Neural cell (in vitro differentiated cells): ENCODE measurements at regions not wholly inside any gene's neighbourhood (a gene's known extent, or its start where the extent isn't known, plus 50 kb on each side); places are given as distances from the start of the nearest gene placed in this dataset.

ENCODE experiments used
- H2AFZ ChIP-seq: fragments of 200-600, 300-800 bp; sonication (generic), shearing (Covaris generic); 2 replicates; pipeline ENCODE4 v1.6.0; 2014; ENCODE audit warnings: low read depth, mild to moderate bottlenecking, antibody characterized with exemption, low read length, moderate library complexity
- H3F3A ChIP-seq: fragments of 200-600 bp; shearing (Covaris generic); 2 replicates; pipeline ENCODE4 v1.6.1; 2016; ENCODE audit warnings: mild to moderate bottlenecking, moderate library complexity, mixed read lengths, antibody characterized with exemption, low read length; ENCODE audit not compliant: insufficient read depth, poor library complexity, severe bottlenecking
- H3K27ac ChIP-seq: fragments of 200-600, 300-800 bp; sonication (generic), shearing (Covaris generic); 2 replicates; pipeline ENCODE4 v1.5.1; 2014; ENCODE audit warnings: mild to moderate bottlenecking, low read length, moderate library complexity
- H3K27me3 ChIP-seq: fragments of 300-800, 200-600 bp; sonication (generic), shearing (Covaris generic); 2 replicates; pipeline ENCODE4 v1.6.0; 2014; ENCODE audit warnings: mild to moderate bottlenecking, low read depth, low read length, moderate library complexity; ENCODE audit not compliant: insufficient read depth
- H3K36me3 ChIP-seq: fragments of 300-800, 200-600 bp; sonication (generic), shearing (Covaris generic); 2 replicates; pipeline ENCODE4 v1.5.1; 2014; ENCODE audit warnings: mild to moderate bottlenecking, antibody characterized with exemption, low read length, moderate library complexity; ENCODE audit not compliant: insufficient read depth
- H3K4me2 ChIP-seq: fragments of 300-800, 200-600 bp; sonication (generic), shearing (Covaris generic); 2 replicates; pipeline ENCODE4 v1.6.0; 2014; ENCODE audit warnings: mild to moderate bottlenecking, low read length
- H3K4me3 ChIP-seq: fragments of 300-800, 200-600 bp; sonication (generic), shearing (Covaris generic); 2 replicates; pipeline ENCODE4 v1.5.1; 2014; ENCODE audit warnings: mild to moderate bottlenecking, low read length, moderate library complexity
- H3K79me2 ChIP-seq: fragments of 200-600 bp; shearing (Covaris generic); replicated peaks from 2 replicates; pipeline ENCODE4 v1.6.0; 2014; ENCODE audit warnings: mild to moderate bottlenecking, low read length, moderate library complexity; ENCODE audit not compliant: insufficient read depth
- H3K9ac ChIP-seq: fragments of 300-800, 200-600 bp; sonication (generic), shearing (Covaris generic); 2 replicates; pipeline ENCODE4 v1.6.1; 2016; ENCODE audit warnings: mild to moderate bottlenecking, low read length, mixed read lengths
- H3K9me2 ChIP-seq: fragments of 200-600 bp; shearing (Covaris generic); 2 replicates; pipeline ENCODE4 v1.6.1; 2016; ENCODE audit warnings: mild to moderate bottlenecking, low read length, mixed read lengths; ENCODE audit not compliant: insufficient read depth
- H3K9me3 ChIP-seq: fragments of 200-600, 300-800 bp; sonication (generic), shearing (Covaris generic); 2 replicates; pipeline ENCODE4 v1.6.1; 2016; ENCODE audit warnings: mild to moderate bottlenecking, mixed run types, low read length, moderate library complexity, mixed read lengths
- H4K20me1 ChIP-seq: fragments of 200-600 bp; shearing (Covaris generic); 2 replicates; pipeline ENCODE4 v1.6.1; 2016; ENCODE audit warnings: mild to moderate bottlenecking, mixed run types; ENCODE audit not compliant: insufficient read depth
- EP300 ChIP-seq: fragments of 450-650 bp; conservative IDR thresholded peaks from 2 replicates; pipeline ENCODE4 v1.6.1; 2014; ENCODE audit warnings: antibody characterized with exemption, mild to moderate bottlenecking, moderate library complexity; ENCODE audit not compliant: poor library complexity, severe bottlenecking
- EZH2 ChIP-seq: fragments of 200-600, 300-800 bp; shearing (Covaris generic), sonication (generic); IDR thresholded peaks from 2 replicates; pipeline ENCODE4 v1.6.1; 2014; ENCODE audit warnings: antibody characterized with exemption, low read length, borderline replicate concordance, mild to moderate bottlenecking; ENCODE audit not compliant: insufficient read depth, poor library complexity, severe bottlenecking
- MXI1 ChIP-seq: fragments of 450-650 bp; conservative IDR thresholded peaks from 2 replicates; pipeline ENCODE4 v1.6.1; 2014; ENCODE audit warnings: antibody characterized with exemption, mild to moderate bottlenecking; ENCODE audit not compliant: poor library complexity, severe bottlenecking
- POLR2AphosphoS5 ChIP-seq: IDR thresholded peaks from 2 replicates; pipeline ENCODE4 v1.6.1; 2012
- RAD21 ChIP-seq: fragments of 450-650 bp; conservative IDR thresholded peaks from 2 replicates; pipeline ENCODE4 v1.6.1; 2014; ENCODE audit warnings: antibody characterized with exemption, mild to moderate bottlenecking, moderate library complexity
- SMC3 ChIP-seq: fragments of 450-650 bp; conservative IDR thresholded peaks from 2 replicates; pipeline ENCODE4 v1.6.1; 2014; ENCODE audit warnings: antibody characterized with exemption, mild to moderate bottlenecking, moderate library complexity; ENCODE audit not compliant: poor library complexity
- TAF1 ChIP-seq: IDR thresholded peaks from 2 replicates; pipeline ENCODE4 v1.6.1; 2012; ENCODE audit warnings: low read depth
- TF ChIP-seq, protein P1 (sequence below): IDR thresholded peaks from 2 replicates; pipeline ENCODE4 v1.6.1; 2012; ENCODE audit warnings: borderline replicate concordance
- TF ChIP-seq, protein P2 (sequence below): fragments of 450-650 bp; IDR thresholded peaks from 2 replicates; pipeline ENCODE4 v1.5.1; 2014; ENCODE audit warnings: antibody characterized with exemption, mild to moderate bottlenecking, moderate library complexity; ENCODE audit not compliant: poor library complexity, severe bottlenecking

DNA sequence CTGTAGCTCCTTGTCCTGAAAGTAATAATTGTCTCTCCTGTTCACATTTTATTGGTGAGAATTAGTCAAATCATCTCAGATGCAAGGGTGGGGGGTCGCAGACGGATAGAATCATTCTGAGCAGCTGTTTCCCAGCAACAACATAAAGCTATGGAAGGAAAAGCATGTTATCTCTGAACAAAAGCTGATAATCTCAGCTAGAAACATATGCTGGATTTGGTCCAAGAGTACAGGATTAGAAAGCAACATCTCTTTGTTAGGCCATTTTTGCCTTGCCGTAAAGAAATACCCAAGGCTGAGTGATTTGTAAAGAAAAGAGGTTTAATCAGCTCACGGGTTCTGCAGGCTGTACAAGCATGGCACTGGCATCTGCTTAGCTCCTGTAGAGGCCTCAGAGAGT lies 472.8 kb upstream of the BOD1L1 start:
- Histone ChIP-seq H3K9me3 (no peaks in the 10 kb centered on the region), H3K27ac (no peak overlapping the region), H3K79me2 (no peaks in the 10 kb centered on the region), H4K20me1 (no peaks in the 10 kb centered on the region), H2AFZ (no peak overlapping the region), H3K36me3 (no peaks in the 10 kb centered on the region), H3K9me2 (no peaks in the 10 kb centered on the region), H3K27me3 (no peaks in the 10 kb centered on the region), H3K4me2 (no peak overlapping the region), H3K4me3 (no peak overlapping the region), H3F3A (no peaks in the 10 kb centered on the region), H3K9ac (no peak overlapping the region)
- TF ChIP-seq EZH2: no peak
- no peak for TF ChIP-seq MXI1
- no peak for TF ChIP-seq RAD21
- TF ChIP-seq EP300: no peak

DNA sequence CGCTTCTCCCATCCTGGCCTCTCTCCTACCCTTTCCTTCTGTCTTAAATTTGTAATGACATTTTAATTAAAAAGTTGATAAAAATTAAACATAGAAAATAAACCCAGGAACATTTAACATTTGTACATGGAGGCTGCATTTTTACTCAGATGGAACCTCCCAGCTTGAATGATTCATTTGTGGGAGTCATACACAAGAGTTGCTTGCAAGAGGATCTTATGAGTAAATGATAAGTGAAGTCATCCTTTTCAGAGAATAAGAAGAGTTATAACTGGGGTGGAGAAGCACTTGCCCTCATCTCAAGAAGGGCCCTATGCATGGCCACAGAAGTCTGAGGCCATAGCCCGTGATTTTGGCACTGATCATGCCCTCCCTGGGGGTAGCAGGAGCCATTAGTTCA lies 482.9 kb upstream of the BOD1L1 start:
- no peaks in the 10 kb centered on the region for H3K9me2 ChIP-seq
- H3K9me3 ChIP-seq: peaks cover 4% of the 10 kb centered on the region
- no peaks in the 10 kb centered on the region for H3K79me2 ChIP-seq
- H3K36me3 ChIP-seq: no peaks in the 10 kb centered on the region
- H3K9ac ChIP-seq: no peak overlapping the region
- H3K4me2 ChIP-seq: no peak overlapping the region
- H3K27me3 ChIP-seq: no peaks in the 10 kb centered on the region
- no peak overlapping the region for H3K4me3 ChIP-seq
- no peaks in the 10 kb centered on the region for H3F3A ChIP-seq
- no peak overlapping the region for H3K27ac ChIP-seq
- no peak overlapping the region for H2AFZ ChIP-seq
- no peaks in the 10 kb centered on the region for H4K20me1 ChIP-seq
- TF ChIP-seq, protein P1, sequence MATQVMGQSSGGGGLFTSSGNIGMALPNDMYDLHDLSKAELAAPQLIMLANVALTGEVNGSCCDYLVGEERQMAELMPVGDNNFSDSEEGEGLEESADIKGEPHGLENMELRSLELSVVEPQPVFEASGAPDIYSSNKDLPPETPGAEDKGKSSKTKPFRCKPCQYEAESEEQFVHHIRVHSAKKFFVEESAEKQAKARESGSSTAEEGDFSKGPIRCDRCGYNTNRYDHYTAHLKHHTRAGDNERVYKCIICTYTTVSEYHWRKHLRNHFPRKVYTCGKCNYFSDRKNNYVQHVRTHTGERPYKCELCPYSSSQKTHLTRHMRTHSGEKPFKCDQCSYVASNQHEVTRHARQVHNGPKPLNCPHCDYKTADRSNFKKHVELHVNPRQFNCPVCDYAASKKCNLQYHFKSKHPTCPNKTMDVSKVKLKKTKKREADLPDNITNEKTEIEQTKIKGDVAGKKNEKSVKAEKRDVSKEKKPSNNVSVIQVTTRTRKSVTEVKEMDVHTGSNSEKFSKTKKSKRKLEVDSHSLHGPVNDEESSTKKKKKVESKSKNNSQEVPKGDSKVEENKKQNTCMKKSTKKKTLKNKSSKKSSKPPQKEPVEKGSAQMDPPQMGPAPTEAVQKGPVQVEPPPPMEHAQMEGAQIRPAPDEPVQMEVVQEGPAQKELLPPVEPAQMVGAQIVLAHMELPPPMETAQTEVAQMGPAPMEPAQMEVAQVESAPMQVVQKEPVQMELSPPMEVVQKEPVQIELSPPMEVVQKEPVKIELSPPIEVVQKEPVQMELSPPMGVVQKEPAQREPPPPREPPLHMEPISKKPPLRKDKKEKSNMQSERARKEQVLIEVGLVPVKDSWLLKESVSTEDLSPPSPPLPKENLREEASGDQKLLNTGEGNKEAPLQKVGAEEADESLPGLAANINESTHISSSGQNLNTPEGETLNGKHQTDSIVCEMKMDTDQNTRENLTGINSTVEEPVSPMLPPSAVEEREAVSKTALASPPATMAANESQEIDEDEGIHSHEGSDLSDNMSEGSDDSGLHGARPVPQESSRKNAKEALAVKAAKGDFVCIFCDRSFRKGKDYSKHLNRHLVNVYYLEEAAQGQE: no peak
- TF ChIP-seq, protein P2, sequence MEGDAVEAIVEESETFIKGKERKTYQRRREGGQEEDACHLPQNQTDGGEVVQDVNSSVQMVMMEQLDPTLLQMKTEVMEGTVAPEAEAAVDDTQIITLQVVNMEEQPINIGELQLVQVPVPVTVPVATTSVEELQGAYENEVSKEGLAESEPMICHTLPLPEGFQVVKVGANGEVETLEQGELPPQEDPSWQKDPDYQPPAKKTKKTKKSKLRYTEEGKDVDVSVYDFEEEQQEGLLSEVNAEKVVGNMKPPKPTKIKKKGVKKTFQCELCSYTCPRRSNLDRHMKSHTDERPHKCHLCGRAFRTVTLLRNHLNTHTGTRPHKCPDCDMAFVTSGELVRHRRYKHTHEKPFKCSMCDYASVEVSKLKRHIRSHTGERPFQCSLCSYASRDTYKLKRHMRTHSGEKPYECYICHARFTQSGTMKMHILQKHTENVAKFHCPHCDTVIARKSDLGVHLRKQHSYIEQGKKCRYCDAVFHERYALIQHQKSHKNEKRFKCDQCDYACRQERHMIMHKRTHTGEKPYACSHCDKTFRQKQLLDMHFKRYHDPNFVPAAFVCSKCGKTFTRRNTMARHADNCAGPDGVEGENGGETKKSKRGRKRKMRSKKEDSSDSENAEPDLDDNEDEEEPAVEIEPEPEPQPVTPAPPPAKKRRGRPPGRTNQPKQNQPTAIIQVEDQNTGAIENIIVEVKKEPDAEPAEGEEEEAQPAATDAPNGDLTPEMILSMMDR: no peak
- no peak for TF ChIP-seq EP300
- no peak for TF ChIP-seq POLR2AphosphoS5
- TF ChIP-seq SMC3: no peak
- no peak for TF ChIP-seq EZH2
- TF ChIP-seq MXI1: no peak
- no peak for TF ChIP-seq TAF1
- no peak for TF ChIP-seq RAD21
